DOHH2 (cell line): ENCODE measurements at regions not wholly inside any gene's neighbourhood (a gene's known extent, or its start where the extent isn't known, plus 50 kb on each side); places are given as distances from the start of the nearest gene placed in this dataset.

Source experiments
- H3F3A ChIP-seq: fragments of 200-600 bp; sonication (generic), shearing (Covaris generic); 2 replicates; pipeline ENCODE4 v1.6.0; 2016; ENCODE audit warnings: antibody characterized with exemption, mild to moderate bottlenecking; ENCODE audit not compliant: control insufficient read depth, insufficient read depth
- H3K27ac ChIP-seq: fragments of 200-600 bp; sonication (generic); 2 replicates; pipeline ENCODE4 v1.5.1; 2014; ENCODE audit warnings: low read depth, mild to moderate bottlenecking, low read length, moderate library complexity
- H3K27me3 ChIP-seq: fragments of 200-600 bp; sonication (generic); 2 replicates; pipeline ENCODE4 v1.6.1; 2014; ENCODE audit warnings: mild to moderate bottlenecking, low read length, mixed read lengths; ENCODE audit not compliant: control insufficient read depth
- H3K36me3 ChIP-seq: fragments of 200-600 bp; sonication (generic); 2 replicates; pipeline ENCODE4 v1.6.1; 2014; ENCODE audit warnings: mild to moderate bottlenecking, low read length, moderate library complexity, mixed read lengths; ENCODE audit not compliant: control insufficient read depth
- H3K4me1 ChIP-seq: fragments of 200-600 bp; sonication (generic); 2 replicates; pipeline ENCODE4 v1.6.1; 2014; ENCODE audit warnings: mild to moderate bottlenecking, low read length, mixed read lengths; ENCODE audit not compliant: control insufficient read depth
- H3K4me2 ChIP-seq: fragments of 200-600 bp; sonication (generic); 2 replicates; pipeline ENCODE4 v1.6.0; 2014; ENCODE audit warnings: mild to moderate bottlenecking, low read length, moderate library complexity
- H3K4me3 ChIP-seq: fragments of 200-600 bp; sonication (generic); 2 replicates; pipeline ENCODE4 v1.5.1; 2014; ENCODE audit warnings: mild to moderate bottlenecking, low read length, mixed read lengths
- H3K79me2 ChIP-seq: fragments of 200-600 bp; sonication (generic); 2 replicates; pipeline ENCODE4 v1.6.1; 2014; ENCODE audit warnings: mild to moderate bottlenecking, low read length, mixed read lengths; ENCODE audit not compliant: control insufficient read depth
- H3K9me2 ChIP-seq: fragments of 200-600 bp; sonication (generic); replicated peaks from 2 replicates; pipeline ENCODE4 v1.6.1; 2014; ENCODE audit warnings: mild to moderate bottlenecking, low read length, mixed read lengths; ENCODE audit not compliant: control insufficient read depth
- H3K9me3 ChIP-seq: fragments of 200-600 bp; sonication (generic); 2 replicates; pipeline ENCODE4 v1.6.1; 2014; ENCODE audit warnings: antibody characterized with exemption, low read length, mixed read lengths; ENCODE audit not compliant: control insufficient read depth, insufficient read depth
- H4K20me1 ChIP-seq: fragments of 200-600 bp; sonication (generic); 2 replicates; pipeline ENCODE4 v1.6.0; 2014; ENCODE audit warnings: low read depth, mild to moderate bottlenecking, antibody characterized with exemption, low read length, moderate library complexity; ENCODE audit not compliant: control insufficient read depth, insufficient read depth
- EZH2phosphoT487 ChIP-seq: fragments of 200-600 bp; sonication (generic); IDR thresholded peaks from 2 replicates; pipeline ENCODE4 v1.6.1; 2017; ENCODE audit warnings: borderline replicate concordance, mild to moderate bottlenecking, antibody characterized with exemption, low read length, moderate library complexity, mixed read lengths
- TF ChIP-seq, protein P1 (sequence below): fragments of 200-600 bp; sonication (generic); IDR thresholded peaks from one replicate; pipeline ENCODE4 v1.5.1; 2014; ENCODE audit warnings: antibody characterized with exemption, mild to moderate bottlenecking, low read depth, low read length; ENCODE audit not compliant: poor library complexity, severe bottlenecking

DNA sequence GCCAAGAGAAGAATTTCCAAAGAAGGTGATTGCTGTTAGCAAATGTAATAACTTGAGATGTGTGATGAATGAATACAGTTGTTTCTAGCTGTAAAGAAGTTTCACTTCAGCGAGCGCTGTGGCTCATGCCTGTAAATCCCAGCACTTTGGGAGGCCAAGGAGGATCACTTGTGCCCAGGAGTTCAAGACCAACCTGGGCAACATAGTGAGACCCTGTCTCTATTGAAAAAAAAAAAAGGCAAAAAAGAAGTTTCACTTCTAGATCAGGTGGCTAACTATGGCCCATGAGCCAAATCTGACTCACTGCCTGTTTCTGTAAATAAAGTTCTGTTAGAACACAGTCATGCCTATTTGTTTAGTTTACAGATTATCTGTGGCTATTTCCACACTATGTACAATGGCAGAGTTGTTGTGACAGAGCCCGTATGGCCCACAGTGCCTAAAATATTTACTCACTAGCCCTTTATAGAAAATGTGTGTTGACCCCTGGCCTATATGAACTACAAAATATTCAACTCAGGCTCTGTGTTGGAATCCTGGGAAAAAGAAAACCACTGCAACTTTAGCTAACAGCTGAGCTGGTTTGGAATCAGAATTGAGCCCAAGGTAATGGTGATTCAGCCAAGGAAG, 54.1 kb upstream of the PRPS1 start:
- Histone ChIP-seq H4K20me1 (no peaks in the 10 kb centered on the region), H3K9me2 (no peaks in the 10 kb centered on the region), H3K4me1 (no peaks in the 10 kb centered on the region), H3K4me3 (no peak overlapping the region), H3K27me3 (no peaks in the 10 kb centered on the region), H3K36me3 (no peaks in the 10 kb centered on the region), H3K79me2 (no peaks in the 10 kb centered on the region), H3F3A (no peaks in the 10 kb centered on the region), H3K27ac (no peak overlapping the region), H3K9me3 (no peaks in the 10 kb centered on the region), H3K4me2 (no peak overlapping the region)
- TF ChIP-seq, protein P1, sequence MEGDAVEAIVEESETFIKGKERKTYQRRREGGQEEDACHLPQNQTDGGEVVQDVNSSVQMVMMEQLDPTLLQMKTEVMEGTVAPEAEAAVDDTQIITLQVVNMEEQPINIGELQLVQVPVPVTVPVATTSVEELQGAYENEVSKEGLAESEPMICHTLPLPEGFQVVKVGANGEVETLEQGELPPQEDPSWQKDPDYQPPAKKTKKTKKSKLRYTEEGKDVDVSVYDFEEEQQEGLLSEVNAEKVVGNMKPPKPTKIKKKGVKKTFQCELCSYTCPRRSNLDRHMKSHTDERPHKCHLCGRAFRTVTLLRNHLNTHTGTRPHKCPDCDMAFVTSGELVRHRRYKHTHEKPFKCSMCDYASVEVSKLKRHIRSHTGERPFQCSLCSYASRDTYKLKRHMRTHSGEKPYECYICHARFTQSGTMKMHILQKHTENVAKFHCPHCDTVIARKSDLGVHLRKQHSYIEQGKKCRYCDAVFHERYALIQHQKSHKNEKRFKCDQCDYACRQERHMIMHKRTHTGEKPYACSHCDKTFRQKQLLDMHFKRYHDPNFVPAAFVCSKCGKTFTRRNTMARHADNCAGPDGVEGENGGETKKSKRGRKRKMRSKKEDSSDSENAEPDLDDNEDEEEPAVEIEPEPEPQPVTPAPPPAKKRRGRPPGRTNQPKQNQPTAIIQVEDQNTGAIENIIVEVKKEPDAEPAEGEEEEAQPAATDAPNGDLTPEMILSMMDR, result no peak
- TF ChIP-seq EZH2phosphoT487, result no peak

DNA sequence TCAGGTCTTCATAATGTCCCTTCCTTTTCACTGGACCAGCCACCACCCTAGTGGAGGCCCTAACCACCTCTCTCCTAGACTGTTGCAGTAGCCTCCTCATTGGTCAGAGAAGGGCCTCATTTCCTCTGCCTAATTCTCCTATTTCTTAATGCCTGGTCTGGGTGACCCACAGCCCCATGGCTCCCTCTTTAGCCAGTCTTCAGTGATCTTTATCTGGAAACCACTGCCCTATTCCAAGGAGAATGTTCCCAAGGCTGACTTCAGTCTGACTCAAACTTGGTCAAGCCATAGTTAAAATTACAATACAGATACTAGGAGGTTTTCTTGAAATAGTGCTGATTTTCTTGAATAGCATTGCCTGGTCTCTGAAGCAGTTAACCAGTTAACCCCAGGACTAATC, 53.6 kb upstream of the PRPS1 start:
- H3K36me3 ChIP-seq, result no peaks in the 10 kb centered on the region
- no peak overlapping the region for H3K27ac ChIP-seq
- H3K79me2 ChIP-seq, result no peaks in the 10 kb centered on the region
- H3K9me2 ChIP-seq, result no peaks in the 10 kb centered on the region
- no peak overlapping the region for H3K4me2 ChIP-seq
- no peak overlapping the region for H3K4me3 ChIP-seq
- no peaks in the 10 kb centered on the region for H3K4me1 ChIP-seq
- no peaks in the 10 kb centered on the region for H3K27me3 ChIP-seq
- no peaks in the 10 kb centered on the region for H3K9me3 ChIP-seq
- no peaks in the 10 kb centered on the region for H3F3A ChIP-seq
- TF ChIP-seq EZH2phosphoT487, result no peak
- TF ChIP-seq, protein P1, result no peak
- H4K20me1 ChIP-seq, result no peaks in the 10 kb centered on the region

DNA sequence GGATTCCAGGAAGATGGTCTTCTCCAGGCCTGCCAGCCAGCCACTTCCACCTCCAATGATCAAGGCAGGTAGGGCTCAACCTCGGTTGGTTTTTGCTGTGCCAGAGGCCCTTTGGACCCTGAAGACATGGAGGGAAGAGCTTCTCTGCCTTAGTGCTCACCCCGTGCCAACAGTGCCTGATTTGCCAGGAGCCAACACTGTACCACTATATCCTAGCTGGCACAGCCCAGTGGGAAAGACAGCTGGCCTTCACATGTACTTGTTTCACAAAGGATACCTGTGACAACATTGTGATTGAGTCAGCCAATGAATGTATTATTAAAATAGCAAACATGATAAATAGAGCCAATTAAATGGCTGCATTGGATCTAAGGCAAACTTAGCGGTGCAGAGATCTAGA, 51.9 kb upstream of the PRPS1 start:
- Histone ChIP-seq H3K4me3 (no peak overlapping the region), H3K36me3 (no peaks in the 10 kb centered on the region), H3K27me3 (no peaks in the 10 kb centered on the region), H3K79me2 (no peaks in the 10 kb centered on the region), H3K9me3 (no peaks in the 10 kb centered on the region), H3F3A (no peaks in the 10 kb centered on the region), H3K9me2 (no peaks in the 10 kb centered on the region), H3K27ac (no peak overlapping the region), H3K4me1 (no peaks in the 10 kb centered on the region), H3K4me2 (no peak overlapping the region), H4K20me1 (no peaks in the 10 kb centered on the region)
- no peak for TF ChIP-seq EZH2phosphoT487
- TF ChIP-seq, protein P1, result no peak

DNA sequence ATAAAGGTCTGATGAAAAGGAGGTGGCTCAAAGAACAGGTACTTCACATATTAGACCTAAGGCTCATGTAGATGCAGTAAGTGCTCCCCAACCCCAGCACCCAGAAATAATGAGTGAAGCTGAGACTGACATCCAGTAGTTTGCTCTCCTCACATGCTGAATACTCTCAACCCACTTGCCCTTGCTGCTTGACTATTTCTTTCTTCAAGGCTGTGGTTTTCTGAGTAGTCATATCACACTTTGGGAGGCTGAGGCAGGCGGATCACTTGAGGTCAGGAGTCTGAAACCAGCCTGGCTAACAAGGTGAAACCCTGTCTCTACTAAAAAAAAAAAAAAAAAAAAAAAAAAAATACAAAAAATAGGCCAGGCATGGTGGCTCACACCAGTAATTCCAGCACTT, 51.5 kb upstream of the PRPS1 start:
- no peak overlapping the region for H3K4me3 ChIP-seq
- no peaks in the 10 kb centered on the region for H3K9me3 ChIP-seq
- no peak overlapping the region for H3K27ac ChIP-seq
- no peaks in the 10 kb centered on the region for H3K9me2 ChIP-seq
- no peaks in the 10 kb centered on the region for H3K27me3 ChIP-seq
- no peaks in the 10 kb centered on the region for H3F3A ChIP-seq
- no peaks in the 10 kb centered on the region for H4K20me1 ChIP-seq
- H3K4me1 ChIP-seq, result no peaks in the 10 kb centered on the region
- no peaks in the 10 kb centered on the region for H3K79me2 ChIP-seq
- no peaks in the 10 kb centered on the region for H3K36me3 ChIP-seq
- TF ChIP-seq, protein P1, result no peak
- no peak for TF ChIP-seq EZH2phosphoT487
- no peak overlapping the region for H3K4me2 ChIP-seq
